HL-60 (cell line): ENCODE measurements at regions not wholly inside any gene's neighbourhood (a gene's known extent, or its start where the extent isn't known, plus 50 kb on each side); places are given as distances from the start of the nearest gene placed in this dataset.

ENCODE experiments used
- DNase-seq, 2 experiments: peaks; one replicate each; pipeline ENCODE4 v3.0.0-alpha.2; 2010 to 2020; ENCODE audit warnings: low read depth in 1 of 2, low spot score in 1 of 2
- H3K27ac ChIP-seq: fragments of 250-450 bp; sonication (Bioruptor Pico); replicated peaks from 2 replicates; pipeline ENCODE4 v1.5.1; 2020; ENCODE audit warnings: mild to moderate bottlenecking, moderate library complexity
- H3K27me3 ChIP-seq: fragments of 250-450 bp; sonication (Bioruptor Pico); 2 replicates; pipeline ENCODE4 v1.5.1; 2021; ENCODE audit warnings: mild to moderate bottlenecking, moderate library complexity; ENCODE audit not compliant: insufficient read depth, poor library complexity, severe bottlenecking
- H3K4me3 ChIP-seq: replicated peaks from 2 replicates; pipeline ENCODE4 v1.5.1; 2011; ENCODE audit warnings: mild to moderate bottlenecking, control low read depth, low read length; ENCODE audit not compliant: insufficient read depth
- CTCF ChIP-seq: IDR thresholded peaks from one replicate; pipeline ENCODE4 v1.5.1; 2011; ENCODE audit warnings: low read length, control low read depth, inconsistent platforms; ENCODE audit not compliant: insufficient read depth
- GABPA ChIP-seq: IDR thresholded peaks from 2 replicates; pipeline ENCODE4 v1.6.1; 2012; ENCODE audit warnings: low read depth
- POLR2AphosphoS5 ChIP-seq: IDR thresholded peaks from 2 replicates; pipeline ENCODE4 v1.6.1; 2012; ENCODE audit warnings: low read depth
- REST ChIP-seq: IDR thresholded peaks from 2 replicates; pipeline ENCODE4 v1.6.1; 2012; ENCODE audit warnings: low read depth; ENCODE audit not compliant: insufficient replicate concordance
- SPI1 ChIP-seq: IDR thresholded peaks from 2 replicates; pipeline ENCODE4 v1.6.1; 2012; ENCODE audit warnings: low read depth, mild to moderate bottlenecking, borderline replicate concordance

- no peak for TF ChIP-seq REST
- TF ChIP-seq SPI1, result no peak
- TF ChIP-seq GABPA, result no peak
- no peak for TF ChIP-seq POLR2AphosphoS5
- no peak for TF ChIP-seq CTCF
Observed at GRCh38 chr2:199216253-199216652, 241.5 kb downstream of the SATB2 start.

GRCh38 chr2:199207011-199207410 is 250.7 kb downstream of the SATB2 start:
- H3K27ac ChIP-seq, result no peak overlapping the region
- no peak overlapping the region for H3K4me3 ChIP-seq
- no peaks in the 10 kb centered on the region for H3K27me3 ChIP-seq
- DNase-seq, result no peak
- TF ChIP-seq CTCF (no peak), POLR2AphosphoS5 (no peak), SPI1 (no peak)

More at GRCh38 chr2:199216253-199216652, 241.5 kb downstream of the SATB2 start:
- H3K27me3 ChIP-seq, result no peaks in the 10 kb centered on the region
- H3K27ac ChIP-seq, result no peak overlapping the region
- DNase-seq, result no peak
- H3K4me3 ChIP-seq, result no peak overlapping the region

- no peak for DNase-seq
- Histone ChIP-seq H3K27ac (no peak overlapping the region), H3K27me3 (no peaks in the 10 kb centered on the region), H3K4me3 (no peak overlapping the region)
- TF ChIP-seq SPI1 (no peak), GABPA (no peak), POLR2AphosphoS5 (no peak), REST (no peak), CTCF (no peak)
Observed at GRCh38 chr2:199206536-199206935, 251.2 kb downstream of the SATB2 start.

- DNase-seq, result no peak
- Histone ChIP-seq H3K27ac (no peak overlapping the region), H3K4me3 (no peak overlapping the region), H3K27me3 (no peaks in the 10 kb centered on the region)
- TF ChIP-seq REST, result no peak
- no peak for TF ChIP-seq SPI1
- no peak for TF ChIP-seq POLR2AphosphoS5
- TF ChIP-seq GABPA, result no peak
- no peak for TF ChIP-seq CTCF
Observed at GRCh38 chr2:199202964-199203363, 254.8 kb downstream of the SATB2 start.
